GM06990 (cell line): ENCODE measurements at regions not wholly inside any gene's neighbourhood (a gene's known extent, or its start where the extent isn't known, plus 50 kb on each side); places are given as distances from the start of the nearest gene placed in this dataset.
"Not testable (repeated sequence)": the region's sequence is repeated elsewhere in the genome, so short reads cannot be mapped to it uniquely, and the experiment has no call there.

Experiments
- DNase-seq: peaks from one replicate; pipeline ENCODE4 v3.0.0-alpha.2; 2011; ENCODE audit not compliant: insufficient read length; ENCODE audit errors: extremely low read depth
- H3K27me3 ChIP-seq: replicated peaks from 2 replicates; pipeline ENCODE4 v1.6.0; 2011; ENCODE audit warnings: low read length; ENCODE audit not compliant: control insufficient read depth, insufficient read depth
- H3K36me3 ChIP-seq: 2 replicates; pipeline ENCODE4 v1.5.1; 2011; ENCODE audit warnings: low read length; ENCODE audit not compliant: control insufficient read depth, insufficient read depth
- H3K4me3 ChIP-seq: replicated peaks from 2 replicates; pipeline ENCODE4 v1.5.1; 2011; ENCODE audit warnings: low read depth, mild to moderate bottlenecking, control low read depth, low read length
- TF ChIP-seq, protein P1 (sequence below): IDR thresholded peaks from 2 replicates; pipeline ENCODE4 v1.5.1; 2011; ENCODE audit warnings: low read length, control low read depth, mild to moderate bottlenecking, inconsistent platforms; ENCODE audit not compliant: insufficient read depth, poor library complexity, severe bottlenecking

DNA sequence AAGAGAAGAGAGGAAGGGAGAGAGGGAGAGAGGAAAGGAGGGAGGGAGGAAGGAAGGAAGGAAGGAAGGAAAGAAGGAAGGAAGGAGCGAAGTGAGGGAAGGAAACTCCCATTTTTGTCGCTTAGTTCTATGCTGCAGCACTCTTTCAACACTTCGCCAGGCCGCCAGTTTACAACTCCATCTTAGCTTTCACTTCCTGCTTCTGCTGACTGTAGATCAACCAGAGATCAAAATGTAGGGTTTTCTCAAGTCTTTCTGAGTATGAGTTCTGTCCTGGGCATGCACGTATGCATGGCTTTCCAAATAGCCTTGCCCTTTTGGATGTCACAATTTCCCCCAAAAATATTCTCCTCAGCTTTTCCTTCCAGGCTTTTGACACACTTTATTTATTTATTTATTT lies 723.4 kb downstream of the TRHDE start:
- TF ChIP-seq, protein P1, sequence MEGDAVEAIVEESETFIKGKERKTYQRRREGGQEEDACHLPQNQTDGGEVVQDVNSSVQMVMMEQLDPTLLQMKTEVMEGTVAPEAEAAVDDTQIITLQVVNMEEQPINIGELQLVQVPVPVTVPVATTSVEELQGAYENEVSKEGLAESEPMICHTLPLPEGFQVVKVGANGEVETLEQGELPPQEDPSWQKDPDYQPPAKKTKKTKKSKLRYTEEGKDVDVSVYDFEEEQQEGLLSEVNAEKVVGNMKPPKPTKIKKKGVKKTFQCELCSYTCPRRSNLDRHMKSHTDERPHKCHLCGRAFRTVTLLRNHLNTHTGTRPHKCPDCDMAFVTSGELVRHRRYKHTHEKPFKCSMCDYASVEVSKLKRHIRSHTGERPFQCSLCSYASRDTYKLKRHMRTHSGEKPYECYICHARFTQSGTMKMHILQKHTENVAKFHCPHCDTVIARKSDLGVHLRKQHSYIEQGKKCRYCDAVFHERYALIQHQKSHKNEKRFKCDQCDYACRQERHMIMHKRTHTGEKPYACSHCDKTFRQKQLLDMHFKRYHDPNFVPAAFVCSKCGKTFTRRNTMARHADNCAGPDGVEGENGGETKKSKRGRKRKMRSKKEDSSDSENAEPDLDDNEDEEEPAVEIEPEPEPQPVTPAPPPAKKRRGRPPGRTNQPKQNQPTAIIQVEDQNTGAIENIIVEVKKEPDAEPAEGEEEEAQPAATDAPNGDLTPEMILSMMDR = no peak
- DNase-seq = no peak
- Histone ChIP-seq H3K27me3 (no peaks in the 10 kb centered on the region), H3K4me3 (no peak overlapping the region), H3K36me3 (no peaks in the 10 kb centered on the region)

GRCh38 chr12:73001806-73002205 lies 729.6 kb downstream of the TRHDE start:
- H3K27me3 ChIP-seq, H3K36me3 ChIP-seq, DNase-seq, H3K4me3 ChIP-seq: not testable (repeated sequence)

- H3K27me3 ChIP-seq, H3K4me3 ChIP-seq, H3K36me3 ChIP-seq, DNase-seq: not testable (repeated sequence)
Observed at GRCh38 chr12:73002504-73002903, 730.3 kb downstream of the TRHDE start.

GRCh38 chr12:73009138-73009834 lies 737.1 kb downstream of the TRHDE start:
- not testable (repeated sequence) for H3K36me3 ChIP-seq, H3K4me3 ChIP-seq, H3K27me3 ChIP-seq, DNase-seq

DNA sequence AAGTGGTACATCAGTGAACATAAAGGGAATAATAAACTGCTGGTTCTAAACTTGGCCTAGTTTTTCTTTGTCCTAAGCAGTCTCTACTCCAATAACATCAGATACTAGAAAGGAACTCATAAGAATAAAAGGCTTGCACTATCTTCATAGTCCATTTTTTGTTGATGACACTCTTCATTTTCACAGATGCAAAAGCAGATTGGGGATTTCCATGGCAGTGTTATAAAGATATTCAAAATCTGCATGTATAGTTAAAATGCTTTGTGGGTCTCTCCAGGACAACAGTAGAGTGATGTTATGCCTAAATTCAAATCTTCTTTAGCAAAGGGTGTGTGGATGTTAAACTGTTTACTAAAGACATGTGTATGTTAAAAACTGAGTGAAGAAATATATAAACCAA lies 745.8 kb downstream of the TRHDE start:
- Histone ChIP-seq H3K36me3 (no peaks in the 10 kb centered on the region), H3K4me3 (no peak overlapping the region), H3K27me3 (no peaks in the 10 kb centered on the region)
- no peak for DNase-seq
- TF ChIP-seq, protein P1 = no peak

- DNase-seq = no peak
- Histone ChIP-seq H3K4me3 (no peak overlapping the region), H3K27me3 (no peaks in the 10 kb centered on the region), H3K36me3 (no peaks in the 10 kb centered on the region)
- TF ChIP-seq, protein P1 = no peak
Observed at GRCh38 chr12:73053893-73054292, 781.7 kb downstream of the TRHDE start.

DNA sequence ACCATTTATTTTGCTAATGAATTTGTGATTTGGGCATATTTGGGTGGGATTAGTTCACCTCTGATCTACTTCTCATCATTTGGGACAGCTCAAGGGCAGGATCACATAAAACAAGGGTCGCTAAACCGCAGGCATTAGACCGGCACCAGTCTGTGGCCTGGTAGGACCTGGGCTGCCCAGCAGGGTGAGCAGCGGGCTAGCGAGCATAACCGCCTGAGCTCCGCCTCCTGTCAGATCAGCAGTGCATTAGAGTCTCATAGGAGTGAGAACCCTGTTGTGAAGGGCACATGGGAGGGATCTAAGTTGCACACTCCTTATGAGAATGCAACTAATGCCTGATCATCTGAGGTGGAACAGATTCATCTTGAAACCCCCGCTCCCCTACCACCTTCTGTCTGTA lies 785.3 kb downstream of the TRHDE start:
- no peak for DNase-seq
- no peaks in the 10 kb centered on the region for H3K27me3 ChIP-seq

More for the DNA sequence above, 785.3 kb downstream of the TRHDE start:
- TF ChIP-seq, protein P1 = no peak
- Histone ChIP-seq H3K4me3 (no peak overlapping the region), H3K36me3 (no peaks in the 10 kb centered on the region)
